ENCODE measurements at regions not wholly inside any gene's neighbourhood (a gene's known extent, or its start where the extent isn't known, plus 50 kb on each side); places are given as distances from the start of the nearest gene placed in this dataset.

GRCh38 chr1:182295697-182296096 lies 95.9 kb downstream of the GLUL start:
- DNase-seq (ENCODE audit: low read depth in 2 of 2): no peak

GRCh38 chr1:182293119-182293589 lies 98.4 kb downstream of the GLUL start:
- no peak for DNase-seq (ENCODE audit: low read depth in 2 of 2)

GRCh38 chr1:182292193-182292741 lies 99.3 kb downstream of the GLUL start:
- DNase-seq (ENCODE audit: low read depth in 2 of 2): no peak

GRCh38 chr1:182291584-182292192 lies 99.9 kb downstream of the GLUL start:
- DNase-seq (ENCODE audit: low read depth in 2 of 2): no peak

- no peak for DNase-seq (ENCODE audit: low read depth in 2 of 2)
These were observed 102.6 kb downstream of the GLUL start for GRCh38 chr1:182288749-182289604.

GRCh38 chr1:182286761-182287160 lies 104.8 kb downstream of the GLUL start:
- no peak for DNase-seq (ENCODE audit: low read depth in 2 of 2)

GRCh38 chr1:182283746-182284544 lies 107.6 kb downstream of the GLUL start:
- no peak for DNase-seq (ENCODE audit: low read depth in 2 of 2)

GRCh38 chr1:182281541-182281940 lies 110.0 kb downstream of the GLUL start:
- no peak for DNase-seq (ENCODE audit: low read depth in 2 of 2)

GRCh38 chr1:182280504-182280900 lies 111.1 kb downstream of the GLUL start:
- DNase-seq (ENCODE audit: low read depth in 2 of 2): no peak

- DNase-seq (ENCODE audit: low read depth in 2 of 2): no peak
These were observed 111.7 kb downstream of the GLUL start for GRCh38 chr1:182279724-182280503.

GRCh38 chr1:182279302-182279701 lies 112.3 kb downstream of the GLUL start:
- DNase-seq (ENCODE audit: low read depth in 2 of 2): no peak

GRCh38 chr1:182278144-182279054 lies 113.2 kb downstream of the GLUL start:
- no peak for DNase-seq (ENCODE audit: low read depth in 2 of 2)

GRCh38 chr1:182275271-182275670 lies 116.3 kb downstream of the GLUL start:
- no peak for DNase-seq (ENCODE audit: low read depth in 2 of 2)

GRCh38 chr1:182274618-182275017 lies 117.0 kb downstream of the GLUL start:
- DNase-seq (ENCODE audit: low read depth in 2 of 2): no peak

- no peak for DNase-seq (ENCODE audit: low read depth in 2 of 2)
These were observed 120.9 kb downstream of the GLUL start for GRCh38 chr1:182270731-182271130.

GRCh38 chr1:182269097-182269496 lies 122.5 kb downstream of the GLUL start:
- no peak for DNase-seq (ENCODE audit: low read depth in 2 of 2)

- no peak for DNase-seq (ENCODE audit: low read depth in 2 of 2)
These were observed 122.9 kb downstream of the GLUL start for GRCh38 chr1:182268669-182269068.

- no peak for DNase-seq (ENCODE audit: low read depth in 2 of 2)
These were observed 127.4 kb downstream of the GLUL start for GRCh38 chr1:182264185-182264584.

GRCh38 chr1:182263706-182264105 lies 127.9 kb downstream of the GLUL start:
- DNase-seq (ENCODE audit: low read depth in 2 of 2): no peak

GRCh38 chr1:182262425-182262824 lies 129.2 kb downstream of the GLUL start:
- no peak for DNase-seq (ENCODE audit: low read depth in 2 of 2)
